PFSK-1 (cell line): ENCODE measurements at regions not wholly inside any gene's neighbourhood (a gene's known extent, or its start where the extent isn't known, plus 50 kb on each side); places are given as distances from the start of the nearest gene placed in this dataset.

Experiments used
- FOXP2 ChIP-seq: optimal IDR thresholded peaks from 2 replicates; pipeline ENCODE3; 2011; ENCODE audit warnings: borderline replicate concordance, control low read depth, inconsistent platforms; ENCODE audit not compliant: insufficient read depth; ENCODE audit errors: extremely low read length, extremely low read depth
- POLR2AphosphoS5 ChIP-seq: IDR thresholded peaks from 2 replicates; pipeline ENCODE4 v1.6.1; 2012; ENCODE audit warnings: low read depth, mild to moderate bottlenecking, control low read depth, low read length, moderate library complexity
- REST ChIP-seq, 2 experiments: IDR thresholded peaks; 2 replicates each; pipeline versions ENCODE4 v1.6.1 to v1.8.0; 2011 to 2012; ENCODE audit warnings: low read depth in 2 of 2, low read length in 2 of 2, control low read depth in 1 of 2, inconsistent platforms in 1 of 2, mild to moderate bottlenecking in 1 of 2, moderate library complexity in 1 of 2; ENCODE audit not compliant: insufficient read depth in 1 of 2
- SIN3A ChIP-seq: IDR thresholded peaks from 2 replicates; pipeline ENCODE4 v1.6.1; 2012; ENCODE audit warnings: mild to moderate bottlenecking, low read length, moderate library complexity, borderline replicate concordance; ENCODE audit not compliant: insufficient read depth
- TAF1 ChIP-seq: IDR thresholded peaks from 2 replicates; pipeline ENCODE4 v1.6.1; 2012; ENCODE audit warnings: low read length, control low read depth, borderline replicate concordance; ENCODE audit not compliant: insufficient read depth

GRCh38 chr1:3954170-3955169 is 54.4 kb upstream of the C1orf174 start:
- TF ChIP-seq SIN3A: no peak
- TF ChIP-seq POLR2AphosphoS5: no peak
- no peak for TF ChIP-seq REST (IDR thresholded peaks at IDR 0.05; ENCODE audit: insufficient read depth in 1 of 2, low read depth in 2 of 2, low read length in 2 of 2)
- no peak for TF ChIP-seq TAF1
- TF ChIP-seq FOXP2: no peak

GRCh38 chr1:3955196-3955772 is 55.2 kb upstream of the C1orf174 start:
- TF ChIP-seq SIN3A: no peak
- no peak for TF ChIP-seq TAF1
- TF ChIP-seq REST (IDR thresholded peaks at IDR 0.05; ENCODE audit: insufficient read depth in 1 of 2, low read depth in 2 of 2, low read length in 2 of 2): no peak
- TF ChIP-seq POLR2AphosphoS5: no peak
- TF ChIP-seq FOXP2: no peak

GRCh38 chr1:3956527-3957170 is 56.6 kb upstream of the C1orf174 start:
- TF ChIP-seq SIN3A (no peak), REST (IDR thresholded peaks at IDR 0.05; ENCODE audit: insufficient read depth in 1 of 2, low read depth in 2 of 2, low read length in 2 of 2) (no peak), POLR2AphosphoS5 (no peak), FOXP2 (no peak), TAF1 (no peak)

- no peak for TF ChIP-seq TAF1
Measured at GRCh38 chr1:3959361-3959760, 59.3 kb upstream of the C1orf174 start.

- TF ChIP-seq TAF1 (no peak), POLR2AphosphoS5 (no peak), FOXP2 (no peak)
Measured at GRCh38 chr1:3963554-3963953, 63.5 kb upstream of the C1orf174 start.

GRCh38 chr1:3965693-3966092 is 65.6 kb upstream of the C1orf174 start:
- TF ChIP-seq POLR2AphosphoS5 (no peak), REST (IDR thresholded peaks at IDR 0.05; ENCODE audit: insufficient read depth in 1 of 2, low read depth in 2 of 2, low read length in 2 of 2) (no peak), TAF1 (no peak), SIN3A (no peak), FOXP2 (no peak)
